IMR-90 (cell line): ENCODE measurements at regions not wholly inside any gene's neighbourhood (a gene's known extent, or its start where the extent isn't known, plus 50 kb on each side); places are given as distances from the start of the nearest gene placed in this dataset.

Source experiments
- BHLHE40 ChIP-seq: fragments of 150-350 bp; IDR thresholded peaks from 2 replicates; pipeline ENCODE4 v1.6.1; 2016; ENCODE audit warnings: mild to moderate bottlenecking, low read depth, low read length
- CTCF ChIP-seq: conservative IDR thresholded peaks from 2 replicates; pipeline ENCODE4 v1.5.1; 2012; ENCODE audit warnings: mild to moderate bottlenecking, low read depth, low read length, improper control_type of control experiment
- FOS ChIP-seq: fragments of 150-350 bp; IDR thresholded peaks from 2 replicates; pipeline ENCODE4 v1.6.1; 2016; ENCODE audit warnings: low read depth, low read length
- MAFK ChIP-seq: IDR thresholded peaks from 2 replicates; pipeline ENCODE4 v1.6.1; 2012; ENCODE audit warnings: low read depth, low read length, improper control_type of control experiment
- NFE2L2 ChIP-seq: fragments of 150-350 bp; IDR thresholded peaks from 2 replicates; pipeline ENCODE4 v1.6.1; 2016; ENCODE audit warnings: low read depth, mild to moderate bottlenecking, low read length
- POLR2A ChIP-seq: IDR thresholded peaks from 2 replicates; pipeline ENCODE4 v1.6.1; 2012; ENCODE audit warnings: mild to moderate bottlenecking, low read depth, low read length
- RAD21 ChIP-seq: IDR thresholded peaks from 2 replicates; pipeline ENCODE4 v1.6.1; 2012; ENCODE audit warnings: low read length, improper control_type of control experiment
- RFX5 ChIP-seq: IDR thresholded peaks from 2 replicates; pipeline ENCODE4 v1.8.0; 2012; ENCODE audit warnings: low read depth, mild to moderate bottlenecking, low read length, moderate library complexity
- SMC3 ChIP-seq: fragments of 150-350 bp; IDR thresholded peaks from 2 replicates; pipeline ENCODE4 v1.6.1; 2016; ENCODE audit warnings: low read depth, mild to moderate bottlenecking, antibody characterized with exemption, low read length, moderate library complexity

GRCh38 chr22:19655399-19655798 lies 58.9 kb upstream of the SEPTIN5 start:
- no peak for TF ChIP-seq CTCF
- TF ChIP-seq POLR2A = no peak
- TF ChIP-seq SMC3 = no peak
- no peak for TF ChIP-seq FOS
- TF ChIP-seq RFX5 = no peak
- TF ChIP-seq MAFK = no peak
- TF ChIP-seq NFE2L2 = no peak
- TF ChIP-seq RAD21 = no peak
- no peak for TF ChIP-seq BHLHE40
